ENCODE measurements at regions not wholly inside any gene's neighbourhood (a gene's known extent, or its start where the extent isn't known, plus 50 kb on each side); places are given as distances from the start of the nearest gene placed in this dataset.
A peak's percentile ranks its signal among the peaks of the same experiment; 100 is the strongest.

- no peak overlapping the region for H3K56ac ChIP-seq (ENCODE audit: insufficient read length, low read depth, low read length)
- peaks cover 2% of the 10 kb centered on the region; the same call in 1 of the 2 replicates for H3K79me2 ChIP-seq (ENCODE audit: insufficient read depth, low read length)
- H3K27ac ChIP-seq (ENCODE audit: insufficient read length, low read depth, low read length), result no peak overlapping the region
- no peak overlapping the region for H2BK12ac ChIP-seq (ENCODE audit: insufficient read length, low read depth, low read length)
- no peak overlapping the region for H4K8ac ChIP-seq (replicated peaks; ENCODE audit: insufficient read length, low read depth, low read length)
- no peak overlapping the region for H2BK15ac ChIP-seq (ENCODE audit: low read depth, low read length)
- no peaks in the 10 kb centered on the region for H3K36me3 Mint-ChIP-seq (ENCODE audit: insufficient read depth in 1 of 3, low read depth in 3 of 3)
- DNase-seq, result no peak
- H3K27me3 Mint-ChIP-seq (ENCODE audit: low read depth), result no peaks in the 10 kb centered on the region; the same call in 1 of the 2 replicates
- H3K14ac ChIP-seq (ENCODE audit: insufficient read depth, low read length), result no peak overlapping the region
- H3K23me2 ChIP-seq (ENCODE audit: insufficient read length, low read depth, low read length, poor library complexity, severe bottlenecking), result no peaks in the 10 kb centered on the region
- H3K4me1 ChIP-seq (ENCODE audit: insufficient read depth, low read length), result no peaks in the 10 kb centered on the region; the same call in 1 of the 2 replicates
- H3K4me1 Mint-ChIP-seq, result peaks cover under 1 to 16% of the 10 kb centered on the region in 2 experiments; a peak in 3 of 4 replicates
- no peaks in the 10 kb centered on the region for H4K20me1 ChIP-seq (ENCODE audit: control insufficient read depth, insufficient read depth, insufficient read length)
- H3K18ac ChIP-seq (ENCODE audit: insufficient read length, low read depth, low read length), result no peak overlapping the region
- H3K4me3 Mint-ChIP-seq, result no peak overlapping the region
- no peak overlapping the region for H2BK120ac ChIP-seq (ENCODE audit: low read depth, low read length, poor library complexity, severe bottlenecking)
- H3K9me3 ChIP-seq (ENCODE audit: control insufficient read depth, low read depth, low read length), result no peaks in the 10 kb centered on the region
- H2AFZ ChIP-seq (ENCODE audit: low read length), result no peak overlapping the region
- no peak overlapping the region for H3K9ac ChIP-seq (ENCODE audit: extremely low read depth, insufficient read length, low read length)
- H3K9me3 Mint-ChIP-seq, result no peaks in the 10 kb centered on the region
- H3K4me2 ChIP-seq (ENCODE audit: insufficient read depth, insufficient read length, low read length), result no peak overlapping the region
- H3K27me3 ChIP-seq (ENCODE audit: insufficient read depth, low read length), result no peaks in the 10 kb centered on the region
- H3K4ac ChIP-seq (ENCODE audit: low read depth, low read length), result no peak overlapping the region
- no peak for TF ChIP-seq CTCF (conservative IDR thresholded peaks at IDR 0.05)
- no peaks in the 10 kb centered on the region for H3K79me1 ChIP-seq (ENCODE audit: insufficient read depth, low read depth, low read length, poor library complexity, severe bottlenecking)
- H3K23ac ChIP-seq (ENCODE audit: insufficient read length, low read depth, low read length), result no peak overlapping the region
- no peak overlapping the region for H2BK20ac ChIP-seq (ENCODE audit: low read depth, low read length, poor library complexity, severe bottlenecking)
- H2BK5ac ChIP-seq (ENCODE audit: insufficient read length, low read length), result no peak overlapping the region
- no peak overlapping the region for H4K91ac ChIP-seq (ENCODE audit: insufficient read length, low read depth, low read length)
- peak overlapping the region in 1 of 3 experiments; percentile 88; a peak in 2 of 7 replicates for H3K27ac Mint-ChIP-seq
- H3T11ph ChIP-seq (ENCODE audit: low read length), result no peak overlapping the region
- H4K5ac ChIP-seq (ENCODE audit: insufficient read length, low read depth, low read length), result no peak overlapping the region
- H2AK5ac ChIP-seq (ENCODE audit: insufficient read length, low read length), result no peak overlapping the region
These were observed 183.3 kb upstream of the ZBTB20 start for GRCh38 chr3:115330430-115330829.

All from H9 (cell line).